Activated CD8-positive, alpha-beta memory T cell treated with anti-CD3 and anti-CD28 coated beads, Interleukin-2, amount 10 ng/mL, durations not matched to agents 7 days and 5 days (primary cell): ENCODE measurements at regions not wholly inside any gene's neighbourhood (a gene's known extent, or its start where the extent isn't known, plus 50 kb on each side); places are given as distances from the start of the nearest gene placed in this dataset.

Source experiments
- ATAC-seq: fragments of 150-1000 bp; cut with Tn5 transposase; one replicate; pipeline ENCODE4 v1.10.0; 2021; ENCODE audit warnings: moderate library complexity
- CTCF ChIA-PET: fragments of 350-600 bp; sonication (Branson Sonifier 250); formaldehyde crosslinking; loops from one replicate; lab custom pipeline; 2021; ENCODE audit warnings: antibody characterized with exemption; lab: Charles Lee
- DNase-seq: peaks from one replicate; pipeline ENCODE4 v3.0.0-alpha.2; 2020
- H3K27ac Mint-ChIP-seq: one replicate; pipeline ENCODE4 v1.8.0; 2021; ENCODE audit warnings: mild to moderate bottlenecking, mixed read lengths
- H3K27me3 Mint-ChIP-seq: one replicate; pipeline ENCODE4 v1.8.0; 2021; ENCODE audit warnings: mixed read lengths
- H3K36me3 Mint-ChIP-seq: one replicate; pipeline ENCODE4 v1.8.0; 2021; ENCODE audit warnings: mild to moderate bottlenecking, mixed read lengths
- H3K4me1 Mint-ChIP-seq: one replicate; pipeline ENCODE4 v1.8.0; 2021; ENCODE audit warnings: mixed read lengths
- H3K4me3 Mint-ChIP-seq: one replicate; pipeline ENCODE4 v1.8.0; 2021; ENCODE audit warnings: mild to moderate bottlenecking, moderate library complexity, mixed read lengths
- H3K9me3 Mint-ChIP-seq: one replicate; pipeline ENCODE4 v1.8.0; 2022; ENCODE audit warnings: low read depth, mixed read lengths

DNA sequence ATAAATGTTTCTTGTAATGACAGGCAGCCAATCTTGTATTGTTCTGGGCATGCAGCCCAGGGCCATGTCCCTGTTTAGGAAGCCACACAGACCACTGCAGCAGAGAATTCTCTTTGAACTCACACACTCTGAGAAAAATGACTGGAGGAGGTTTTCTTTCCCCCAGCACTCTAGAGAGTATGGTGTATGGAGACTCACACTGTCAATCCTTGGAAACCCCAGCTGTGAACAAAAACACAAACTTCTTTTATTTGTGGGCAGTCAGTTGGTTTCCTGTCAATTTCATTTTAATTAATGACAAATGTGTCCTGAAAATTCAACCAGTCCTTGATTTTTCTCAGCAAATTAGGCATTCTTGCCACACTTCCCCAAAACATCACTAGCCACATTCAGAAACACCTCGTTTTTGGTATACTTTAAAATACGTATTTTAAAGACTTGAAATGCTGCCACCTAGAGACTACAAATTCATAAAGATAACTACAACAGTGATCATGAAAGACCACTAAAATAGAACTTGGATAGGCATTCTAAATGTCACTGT, 52.9 kb upstream of the UFL1 start:
- peaks cover 2% of the 10 kb centered on the region for H3K27me3 Mint-ChIP-seq
- no peak overlapping the region for H3K27ac Mint-ChIP-seq
- DNase-seq (no peak), ATAC-seq (no peak)
- peaks cover 1% of the 10 kb centered on the region for H3K36me3 Mint-ChIP-seq
- H3K4me1 Mint-ChIP-seq: peaks cover 40% of the 10 kb centered on the region
- no peaks in the 10 kb centered on the region for H3K9me3 Mint-ChIP-seq
- CTCF ChIA-PET: interaction anchor here (1.3 to 1.4 kb wide), 2 partner anchors 31 to 367 kb away, joined by 4 to 5 read pairs; no protein-coding TSS in a partner anchor
- H3K4me3 Mint-ChIP-seq: no peak overlapping the region

DNA sequence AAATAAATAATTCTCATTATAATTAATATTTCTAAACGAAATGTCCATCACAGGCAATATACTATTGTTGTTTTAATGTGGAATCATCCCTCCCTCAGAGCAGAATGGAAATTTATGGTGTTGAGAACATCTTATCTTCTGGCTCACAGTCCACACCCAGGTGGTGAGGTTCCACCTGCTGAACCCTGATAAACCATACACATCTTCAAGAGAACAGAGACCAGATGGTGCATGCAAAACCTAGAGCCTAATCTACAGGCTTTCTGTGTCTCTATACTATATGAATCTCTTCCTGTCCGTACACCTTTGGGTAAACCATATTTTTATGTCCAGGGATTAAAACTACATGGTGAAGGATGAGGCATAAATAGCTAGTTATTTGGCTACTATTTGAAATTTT, 52.3 kb upstream of the UFL1 start:
- peaks cover 40% of the 10 kb centered on the region for H3K4me1 Mint-ChIP-seq
- no peak overlapping the region for H3K27ac Mint-ChIP-seq
- no peaks in the 10 kb centered on the region for H3K9me3 Mint-ChIP-seq
- H3K4me3 Mint-ChIP-seq: no peak overlapping the region
- H3K27me3 Mint-ChIP-seq: peaks cover 4% of the 10 kb centered on the region
- no peak for ATAC-seq
- H3K36me3 Mint-ChIP-seq: no peaks in the 10 kb centered on the region
- no peak for DNase-seq
- CTCF ChIA-PET: interaction anchor here (1.4 kb wide), 1 partner anchor 31 kb away, joined by 5 read pairs; no protein-coding TSS in a partner anchor

DNA sequence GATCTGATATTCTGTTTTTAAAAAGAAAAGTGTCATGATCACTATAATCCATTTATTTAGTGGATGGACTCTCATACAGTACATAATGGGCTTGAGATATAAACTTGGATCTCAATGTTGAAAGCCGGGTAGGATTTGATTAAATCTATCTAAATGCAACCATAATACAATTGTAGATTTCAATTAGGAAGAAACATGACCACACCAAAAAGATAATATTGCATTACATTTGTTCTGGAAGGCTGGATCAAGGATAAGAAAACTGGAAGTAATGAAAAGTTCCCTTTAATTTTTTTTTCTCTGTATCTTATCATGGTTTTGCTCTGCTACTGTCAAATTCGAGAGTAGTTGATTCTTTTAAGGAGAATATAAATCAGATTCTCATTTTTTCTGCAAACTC, 51.3 kb upstream of the UFL1 start:
- peaks cover 37% of the 10 kb centered on the region for H3K4me1 Mint-ChIP-seq
- no peak overlapping the region for H3K27ac Mint-ChIP-seq
- peaks cover 9% of the 10 kb centered on the region for H3K27me3 Mint-ChIP-seq
- CTCF ChIA-PET: interaction anchor here (1.4 kb wide), 1 partner anchor 30 kb away, joined by 5 read pairs; no protein-coding TSS in a partner anchor
- H3K4me3 Mint-ChIP-seq: no peak overlapping the region
- no peaks in the 10 kb centered on the region for H3K9me3 Mint-ChIP-seq
- H3K36me3 Mint-ChIP-seq: no peaks in the 10 kb centered on the region
- DNase-seq: no peak
- ATAC-seq: no peak
